HG02970 (cell line): ENCODE measurements at regions not wholly inside any gene's neighbourhood (a gene's known extent, or its start where the extent isn't known, plus 50 kb on each side); places are given as distances from the start of the nearest gene placed in this dataset.

Experiments used
- ATAC-seq: cut with Tn5 transposase; IDR thresholded peaks from one replicate; pipeline ENCODE4 v1.9.1; 2021; ENCODE audit warnings: mild to moderate bottlenecking, moderate library complexity, moderate number of reproducible peaks; ENCODE audit not compliant: unreplicated experiment, low FRiP score

GRCh38 chr2:14563324-14563723, 69.2 kb upstream of the LRATD1 start:
- ATAC-seq: no peak

DNA sequence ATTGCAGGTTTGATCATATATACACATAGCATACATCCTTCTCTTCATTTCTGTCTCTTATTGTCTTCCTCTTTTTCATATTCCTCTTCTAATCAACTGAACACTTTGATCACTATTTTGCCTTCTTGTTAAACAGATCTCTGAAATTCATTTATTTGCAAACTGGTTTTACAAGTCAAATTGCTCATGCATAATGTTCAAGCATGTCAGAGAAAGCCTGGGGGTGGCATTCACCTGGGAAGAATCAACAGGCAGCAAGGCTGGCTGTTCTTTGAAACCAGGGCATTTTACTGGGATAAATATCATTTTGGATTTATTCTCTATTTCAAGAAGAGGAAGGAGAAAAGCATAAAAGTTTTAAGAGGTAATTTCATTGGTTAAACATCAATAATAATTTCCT, 66.9 kb upstream of the LRATD1 start:
- no peak for ATAC-seq

DNA sequence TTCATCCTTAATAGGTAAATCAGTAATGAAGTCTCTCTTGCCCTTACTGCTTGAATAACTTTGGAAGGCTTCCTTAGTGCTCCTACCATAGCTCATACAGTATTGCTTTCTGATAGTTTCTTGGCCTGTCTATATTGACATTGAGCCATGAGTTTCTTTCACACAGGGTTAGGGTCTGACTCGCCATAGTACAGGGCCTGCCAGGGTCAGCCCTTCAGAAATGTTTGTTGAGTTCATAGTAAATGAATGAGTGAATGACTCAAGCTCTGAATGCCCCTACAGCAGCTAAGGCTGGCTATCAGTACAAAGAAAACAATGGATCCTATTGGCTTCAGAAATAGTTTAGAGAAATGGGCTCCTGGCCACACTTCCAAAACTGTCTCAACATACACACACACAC, 65.0 kb upstream of the LRATD1 start:
- ATAC-seq: no peak

GRCh38 chr2:14569294-14569693, 63.2 kb upstream of the LRATD1 start:
- ATAC-seq: no peak

- no peak for ATAC-seq
These were observed 59.9 kb upstream of the LRATD1 start for GRCh38 chr2:14572633-14573032.

DNA sequence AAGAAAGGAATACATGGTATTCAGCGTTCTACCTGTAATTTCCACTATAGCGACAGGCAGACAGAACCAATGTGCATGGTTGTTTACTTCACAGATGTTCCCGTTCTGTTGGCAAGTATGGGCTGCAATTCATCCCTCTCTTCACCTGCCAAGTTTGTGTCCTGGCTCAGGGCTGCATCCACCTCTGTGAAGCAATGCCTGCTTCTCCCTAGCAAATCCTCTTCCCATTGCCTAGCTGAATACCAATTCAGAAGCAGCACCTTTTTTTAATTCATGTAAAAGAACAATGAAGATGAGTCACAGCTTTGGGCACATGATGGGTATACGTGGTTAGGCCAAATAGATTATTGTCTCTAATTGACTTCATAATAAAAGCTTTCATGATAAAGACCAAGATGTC, 54.7 kb upstream of the LRATD1 start:
- ATAC-seq: no peak
